ENCODE measurements at regions not wholly inside any gene's neighbourhood (a gene's known extent, or its start where the extent isn't known, plus 50 kb on each side); places are given as distances from the start of the nearest gene placed in this dataset.
A peak's percentile ranks its signal among the peaks of the same experiment; 100 is the strongest.

DNA sequence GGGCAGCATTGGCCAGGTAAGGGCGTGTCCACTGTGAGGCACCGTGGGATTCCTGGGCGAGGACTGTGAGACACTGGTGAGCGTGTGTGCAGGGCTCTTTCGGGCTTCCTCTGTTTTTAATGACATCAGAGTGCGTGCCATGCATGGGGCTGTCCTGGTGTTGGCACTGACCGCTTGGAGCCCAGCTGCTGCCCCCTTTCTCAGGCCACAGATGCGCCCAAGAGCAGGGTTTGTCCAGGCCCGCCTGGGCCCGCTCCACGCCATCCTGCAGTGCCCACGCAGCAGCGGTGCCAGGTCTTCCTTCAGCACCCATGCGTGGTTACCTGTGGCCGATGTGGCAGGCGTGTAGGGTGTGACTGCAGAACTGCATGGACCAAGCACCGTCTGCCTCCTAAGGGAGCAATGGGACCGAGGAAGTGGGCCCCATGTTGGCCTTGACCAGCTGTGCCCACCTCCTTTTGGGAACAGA lies 72.3 kb upstream of the SEPTIN5 start:
- peaks cover 8% of the 10 kb centered on the region for H3K9me3 ChIP-seq (replicated peaks; ENCODE audit: control insufficient read depth, insufficient read depth, low read depth, low read length)
- BruUV-seq (replicated peaks) = no TSS peak
- 39% methylated on average over 18 of the region's 18 CpGs for WGBS (ENCODE audit: insufficient coverage, low coverage, missing lambda C conversion rate)
- no peaks in the 10 kb centered on the region for H3K36me3 ChIP-seq (ENCODE audit: control insufficient read depth, insufficient read depth, low read length)
- H4K20me1 ChIP-seq (replicated peaks; ENCODE audit: control insufficient read depth, insufficient read depth, low read length) = no peaks in the 10 kb centered on the region; the same call in 1 of the 2 replicates
- in situ Hi-C loops (cut with MboI) = no loop called here
- H3K4me1 ChIP-seq (replicated peaks in 1 of 2; ENCODE audit: control insufficient read depth in 2 of 2, insufficient read depth in 2 of 2, low read length in 2 of 2) = peaks cover 37 to 42% of the 10 kb centered on the region in 2 experiments; a peak in 4 of 5 replicates
- H3K27me3 ChIP-seq (ENCODE audit: control insufficient read depth in 2 of 2, insufficient read depth in 2 of 2, low read length in 2 of 2) = peaks cover 0 to 6% of the 10 kb centered on the region in 2 experiments; a peak in 1 of 5 replicates
- peak overlapping the region in 1 of 2 experiments; percentile 12; a peak in 1 of 4 replicates for H3K9ac ChIP-seq (ENCODE audit: insufficient read depth in 1 of 2, low read depth in 2 of 2, low read length in 2 of 2)
- no peaks in the 10 kb centered on the region for H3K79me2 ChIP-seq (ENCODE audit: control insufficient read depth, insufficient read depth, low read length)
- POLR2A ChIA-PET = interaction anchor here (1.0 to 1.2 kb wide), 3 partner anchors 10 to 12 kb away, joined by 3 to 8 read pairs (median 3); no protein-coding TSS in a partner anchor
- intact Hi-C loops (cut with micrococcal nuclease) = no loop called here
- CTCF ChIA-PET (ENCODE audit: low intra/inter-chr PET ratio) = interaction anchor here (0.6 kb wide), 1 partner anchor 1813 kb away, joined by 7 read pairs; no protein-coding TSS in a partner anchor
- no peak overlapping the region for H3K4me3 ChIP-seq
- ATAC-seq (no peak), FAIRE-seq (no peak), DNase-seq (ENCODE audit: extremely low read depth in 1 of 4, low spot score in 3 of 4) (no peak)
- H3K4me2 ChIP-seq (ENCODE audit: insufficient read depth, low read length) = peak overlapping the region; percentile 64; the same call in 1 of the 2 replicates
- H3K27ac ChIP-seq (ENCODE audit: extremely low read depth, low read depth, low read length) = no peak overlapping the region
- peak overlapping the region; percentile 96; the same call in 1 of the 2 replicates for H2AFZ ChIP-seq (ENCODE audit: low read depth, low read length)
- H3K9me1 ChIP-seq (ENCODE audit: control insufficient read depth, insufficient read depth, low read length) = peaks cover 4% of the 10 kb centered on the region
- TF ChIP-seq NR1H2 (CRISPR knock-in tag; IDR thresholded peaks at IDR 0.05) = no peak
- TF ChIP-seq ZBTB7A (IDR thresholded peaks at IDR 0.05; ENCODE audit: borderline replicate concordance, control insufficient read depth, low read depth, low read length) = peak; percentile 18; the same call in 1 of the 2 replicates
- TF ChIP-seq SMAD1 (IDR thresholded peaks at IDR 0.05; ENCODE audit: low read depth, low read length, partially characterized antibody) = no peak
- no peak for TF ChIP-seq ZBTB11 (CRISPR knock-in tag; IDR thresholded peaks at IDR 0.05)
- TF ChIP-seq, protein P1, sequence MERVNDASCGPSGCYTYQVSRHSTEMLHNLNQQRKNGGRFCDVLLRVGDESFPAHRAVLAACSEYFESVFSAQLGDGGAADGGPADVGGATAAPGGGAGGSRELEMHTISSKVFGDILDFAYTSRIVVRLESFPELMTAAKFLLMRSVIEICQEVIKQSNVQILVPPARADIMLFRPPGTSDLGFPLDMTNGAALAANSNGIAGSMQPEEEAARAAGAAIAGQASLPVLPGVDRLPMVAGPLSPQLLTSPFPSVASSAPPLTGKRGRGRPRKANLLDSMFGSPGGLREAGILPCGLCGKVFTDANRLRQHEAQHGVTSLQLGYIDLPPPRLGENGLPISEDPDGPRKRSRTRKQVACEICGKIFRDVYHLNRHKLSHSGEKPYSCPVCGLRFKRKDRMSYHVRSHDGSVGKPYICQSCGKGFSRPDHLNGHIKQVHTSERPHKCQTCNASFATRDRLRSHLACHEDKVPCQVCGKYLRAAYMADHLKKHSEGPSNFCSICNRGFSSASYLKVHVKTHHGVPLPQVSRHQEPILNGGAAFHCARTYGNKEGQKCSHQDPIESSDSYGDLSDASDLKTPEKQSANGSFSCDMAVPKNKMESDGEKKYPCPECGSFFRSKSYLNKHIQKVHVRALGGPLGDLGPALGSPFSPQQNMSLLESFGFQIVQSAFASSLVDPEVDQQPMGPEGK (CRISPR knock-in tag; IDR thresholded peaks at IDR 0.05; ENCODE audit: borderline replicate concordance) = no peak
- no peak for TF ChIP-seq RBM22 (IDR thresholded peaks at IDR 0.05; ENCODE audit: low read depth, low read length, poor library complexity, severe bottlenecking)
- TF ChIP-seq ZNF347 (CRISPR knock-in tag; IDR thresholded peaks at IDR 0.05; ENCODE audit: low read depth) = no peak
- TF ChIP-seq KDM2B (CRISPR knock-in tag; IDR thresholded peaks at IDR 0.05) = peak; percentile 24; the same call in 1 of the 2 replicates
- no peak for TF ChIP-seq ZNF561 (CRISPR knock-in tag; conservative IDR thresholded peaks at IDR 0.05)
- TF ChIP-seq POU5F1 (IDR thresholded peaks at IDR 0.05; ENCODE audit: borderline replicate concordance, low read depth, low read length, partially characterized antibody) = no peak
- TF ChIP-seq, protein P2, sequence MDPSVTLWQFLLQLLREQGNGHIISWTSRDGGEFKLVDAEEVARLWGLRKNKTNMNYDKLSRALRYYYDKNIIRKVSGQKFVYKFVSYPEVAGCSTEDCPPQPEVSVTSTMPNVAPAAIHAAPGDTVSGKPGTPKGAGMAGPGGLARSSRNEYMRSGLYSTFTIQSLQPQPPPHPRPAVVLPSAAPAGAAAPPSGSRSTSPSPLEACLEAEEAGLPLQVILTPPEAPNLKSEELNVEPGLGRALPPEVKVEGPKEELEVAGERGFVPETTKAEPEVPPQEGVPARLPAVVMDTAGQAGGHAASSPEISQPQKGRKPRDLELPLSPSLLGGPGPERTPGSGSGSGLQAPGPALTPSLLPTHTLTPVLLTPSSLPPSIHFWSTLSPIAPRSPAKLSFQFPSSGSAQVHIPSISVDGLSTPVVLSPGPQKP (CRISPR knock-in tag; IDR thresholded peaks at IDR 0.05) = no peak
- no peak for TF ChIP-seq MITF (IDR thresholded peaks at IDR 0.05)
- TF ChIP-seq ZNF3 (CRISPR knock-in tag; IDR thresholded peaks at IDR 0.05) = no peak
